IMR-90 (cell line): ENCODE measurements at regions not wholly inside any gene's neighbourhood (a gene's known extent, or its start where the extent isn't known, plus 50 kb on each side); places are given as distances from the start of the nearest gene placed in this dataset.

ENCODE experiments used
- ATAC-seq: fragments of 200-7000 bp; cut with Tn5 transposase; 2 replicates; pipeline ENCODE4 v1.9.1; 2020; ENCODE audit warnings: low read depth, mild to moderate bottlenecking, moderate library complexity
- BruUV-seq: library from RNA; stranded (reverse); fragments of 400-500 nt; replicated peaks from 2 replicates; lab custom pipeline; 2021; lab: Mats Ljungman, UMichigan
- CTCF ChIA-PET: fragments of 300-600 bp; formaldehyde crosslinking; extraction: SDS; loops from one replicate; lab custom pipeline; 2021; ENCODE audit warnings: antibody characterized with exemption; lab: Yijun Ruan, JAX
- POLR2A ChIA-PET: fragments of 300-600 bp; sonication (Branson Sonifier 250); formaldehyde crosslinking; loops from one replicate; lab custom pipeline; 2022; ENCODE audit warnings: antibody characterized with exemption; ENCODE audit not compliant: unreplicated experiment; lab: Charles Lee
- DNase-seq: peaks from one replicate; pipeline ENCODE4 v3.0.0; 2013
- H2AFZ ChIP-seq: replicated peaks from 2 replicates; pipeline ENCODE3; 2013; ENCODE audit warnings: low read length, mild to moderate bottlenecking; ENCODE audit not compliant: poor library complexity
- H2AK5ac ChIP-seq: 2 replicates; pipeline ENCODE4 v1.6.1; 2013; ENCODE audit warnings: low read depth, low read length, inconsistent platforms
- H2AK9ac ChIP-seq: replicated peaks from 2 replicates; pipeline ENCODE3; 2013; ENCODE audit warnings: mild to moderate bottlenecking, low read depth, low read length, moderate library complexity; ENCODE audit not compliant: poor library complexity
- H2BK120ac ChIP-seq: 2 replicates; pipeline ENCODE4 v1.6.1; 2013; ENCODE audit warnings: low read depth, low read length, inconsistent platforms
- H2BK15ac ChIP-seq: 3 replicates; pipeline ENCODE4 v1.6.1; 2013; ENCODE audit warnings: low read depth, low read length, inconsistent platforms
- H2BK20ac ChIP-seq: 2 replicates; pipeline ENCODE4 v1.6.1; 2013; ENCODE audit warnings: low read depth, mild to moderate bottlenecking, inconsistent platforms, low read length, moderate library complexity
- H2BK5ac ChIP-seq: 2 replicates; pipeline ENCODE4 v1.6.1; 2013; ENCODE audit warnings: mild to moderate bottlenecking, low read depth, low read length, inconsistent platforms; ENCODE audit not compliant: poor library complexity, severe bottlenecking
- H3K14ac ChIP-seq: replicated peaks from 2 replicates; pipeline ENCODE4 v1.6.1; 2013; ENCODE audit warnings: low read depth, low read length, inconsistent platforms
- H3K18ac ChIP-seq: 2 replicates; pipeline ENCODE4 v1.6.1; 2013; ENCODE audit warnings: low read depth, low read length, control low read depth
- H3K23ac ChIP-seq: 2 replicates; pipeline ENCODE4 v1.6.1; 2013; ENCODE audit warnings: low read depth, low read length, inconsistent platforms
- H3K27ac ChIP-seq: 2 replicates; pipeline ENCODE4 v1.5.1; 2013; ENCODE audit warnings: mild to moderate bottlenecking, control low read depth, low read length; ENCODE audit not compliant: insufficient read depth
- H3K27me3 ChIP-seq: 2 replicates; pipeline ENCODE4 v1.6.1; 2013; ENCODE audit warnings: low read length; ENCODE audit not compliant: control insufficient read depth, insufficient read depth
- H3K36me3 ChIP-seq: 2 replicates; pipeline ENCODE4 v1.6.1; 2013; ENCODE audit warnings: low read length, mixed read lengths; ENCODE audit not compliant: control insufficient read depth, insufficient read depth
- H3K4ac ChIP-seq: 2 replicates; pipeline ENCODE4 v1.6.1; 2013; ENCODE audit warnings: low read depth, low read length, inconsistent platforms
- H3K4me1 ChIP-seq: 2 replicates; pipeline ENCODE4 v1.6.1; 2013; ENCODE audit warnings: low read length, mixed read lengths; ENCODE audit not compliant: control insufficient read depth, insufficient read depth
- H3K4me2 ChIP-seq: 2 replicates; pipeline ENCODE4 v1.6.1; 2013; ENCODE audit warnings: low read depth, mild to moderate bottlenecking, control low read depth, low read length, moderate library complexity
- H3K4me3 ChIP-seq: 2 replicates; pipeline ENCODE4 v1.5.1; 2013; ENCODE audit warnings: low read depth, mild to moderate bottlenecking, control low read depth, low read length, moderate library complexity; ENCODE audit not compliant: insufficient read depth
- H3K56ac ChIP-seq: 2 replicates; pipeline ENCODE4 v1.6.1; 2013; ENCODE audit warnings: low read length, inconsistent platforms; ENCODE audit not compliant: insufficient read depth; ENCODE audit errors: extremely low read depth
- H3K79me1 ChIP-seq, 2 experiments: 2 replicates each; pipeline ENCODE4 v1.6.1; 2013; ENCODE audit warnings: low read length in 2 of 2, inconsistent platforms in 1 of 2, low read depth in 1 of 2
- H3K9ac ChIP-seq: 2 replicates; pipeline ENCODE4 v1.6.1; 2013; ENCODE audit warnings: low read depth, low read length, control low read depth
- H3K9me1 ChIP-seq: 2 replicates; pipeline ENCODE4 v1.6.1; 2013; ENCODE audit warnings: low read length, inconsistent platforms; ENCODE audit not compliant: insufficient read depth
- H3K9me3 ChIP-seq: 2 replicates; pipeline ENCODE4 v1.6.1; 2013; ENCODE audit warnings: low read length; ENCODE audit not compliant: control insufficient read depth, insufficient read depth
- H4K20me1 ChIP-seq: 2 replicates; pipeline ENCODE4 v1.6.1; 2013; ENCODE audit warnings: low read length, inconsistent platforms; ENCODE audit not compliant: insufficient read depth
- H4K5ac ChIP-seq: 2 replicates; pipeline ENCODE4 v1.6.1; 2013; ENCODE audit warnings: mild to moderate bottlenecking, low read depth, low read length, control low read depth
- H4K8ac ChIP-seq, 2 experiments: 2 replicates each; pipeline ENCODE4 v1.6.1; 2013; ENCODE audit warnings: low read depth in 2 of 2, low read length in 2 of 2, control low read depth in 1 of 2, inconsistent platforms in 1 of 2
- H4K91ac ChIP-seq: 2 replicates; pipeline ENCODE4 v1.6.1; 2013; ENCODE audit warnings: low read depth, low read length, inconsistent platforms; ENCODE audit not compliant: insufficient read depth
- CEBPB ChIP-seq: IDR thresholded peaks from 2 replicates; pipeline ENCODE4 v1.6.1; 2012; ENCODE audit warnings: low read depth, low read length, improper control_type of control experiment
- CHD1 ChIP-seq: IDR thresholded peaks from 2 replicates; pipeline ENCODE4 v1.6.1; 2012; ENCODE audit warnings: low read depth, low read length, improper control_type of control experiment
- MAZ ChIP-seq: IDR thresholded peaks from 2 replicates; pipeline ENCODE4 v1.6.1; 2012; ENCODE audit warnings: low read depth, mild to moderate bottlenecking, low read length, improper control_type of control experiment, moderate library complexity, borderline replicate concordance
- WGBS, 2 experiments: methylation state at CpG; one replicate each; pipeline versions ENCODE4 v1.1.5 to v1.1.7; 2013; ENCODE audit warnings: missing lambda C conversion rate in 2 of 2; ENCODE audit not compliant: insufficient read length in 1 of 2; ENCODE audit errors: extremely low coverage in 2 of 2; 5-methylcytosine and 5-hydroxymethylcytosine counted together
- dilution Hi-C: fragments of 300-500 bp; cut with HindIII; formaldehyde crosslinking; loops from one replicate; pipeline ENCODE4 v1.14.3; 2018; ENCODE audit warnings: low sequenced_read_pairs; ENCODE audit not compliant: unreplicated experiment
- in situ Hi-C: fragments of 300-500 bp; cut with MboI; formaldehyde crosslinking; loops from 3 replicates; pipeline ENCODE4 v1.14.3; 2019; ENCODE audit warnings: low sequenced_read_pairs, inconsistent platforms, mixed read lengths
- intact Hi-C: fragments of 100-400 bp; cut with micrococcal nuclease; formaldehyde crosslinking; loops from 2 replicates; pipeline ENCODE4 v1.10.0; 2022

- Histone ChIP-seq H3K9me1 (no peaks in the 10 kb centered on the region), H2AK9ac (no peak overlapping the region), H3K14ac (no peak overlapping the region), H2AFZ (no peak overlapping the region), H3K56ac (no peak overlapping the region), H3K9me3 (no peaks in the 10 kb centered on the region), H3K4ac (no peak overlapping the region), H3K36me3 (no peaks in the 10 kb centered on the region), H4K20me1 (no peaks in the 10 kb centered on the region), H3K9ac (no peak overlapping the region), H2AK5ac (no peak overlapping the region), H3K4me2 (no peak overlapping the region), H3K18ac (no peak overlapping the region), H3K23ac (no peak overlapping the region), H3K27ac (no peak overlapping the region), H2BK15ac (no peak overlapping the region), H3K4me1 (no peaks in the 10 kb centered on the region), H4K5ac (no peak overlapping the region), H2BK5ac (no peak overlapping the region), H3K27me3 (peaks cover 6% of the 10 kb centered on the region), H2BK120ac (no peak overlapping the region), H2BK20ac (no peak overlapping the region), H3K79me1 (no peaks in the 10 kb centered on the region), H4K91ac (no peak overlapping the region), H3K4me3 (no peak overlapping the region), H4K8ac (no peak overlapping the region)
- intact Hi-C loops (no loop called here), in situ Hi-C loops (no loop called here), dilution Hi-C loops (no loop called here)
- DNase-seq (peak; percentile 24), ATAC-seq (peak; percentile 17; the same call in 1 of the 2 replicates)
- ChIA-PET POLR2A (no interaction called here), CTCF (no interaction called here)
- WGBS, 2 experiments, result no CpG with 5 or more reads among the region's 2 CpGs
- no TSS peak for BruUV-seq
- TF ChIP-seq CEBPB (peak; percentile 80), CHD1 (no peak), MAZ (no peak)
Measured at GRCh38 chr15:79522656-79523055, 90.5 kb downstream of the MINAR1 start.
